ENCODE measurements at regions not wholly inside any gene's neighbourhood (a gene's known extent, or its start where the extent isn't known, plus 50 kb on each side); places are given as distances from the start of the nearest gene placed in this dataset.

- Histone ChIP-seq H3K36me3 (no peaks in the 10 kb centered on the region), H3K4me1 (no peaks in the 10 kb centered on the region), H3K4me3 (no peak overlapping the region), H3K27me3 (no peaks in the 10 kb centered on the region), H3K27ac (no peak overlapping the region), H3K9me3 (no peaks in the 10 kb centered on the region)
- DNase-seq (ENCODE audit: extremely low spot score in 2 of 2): no peak
- intact Hi-C loops (cut with DNase I): no loop called here
- TF ChIP-seq, protein P1, sequence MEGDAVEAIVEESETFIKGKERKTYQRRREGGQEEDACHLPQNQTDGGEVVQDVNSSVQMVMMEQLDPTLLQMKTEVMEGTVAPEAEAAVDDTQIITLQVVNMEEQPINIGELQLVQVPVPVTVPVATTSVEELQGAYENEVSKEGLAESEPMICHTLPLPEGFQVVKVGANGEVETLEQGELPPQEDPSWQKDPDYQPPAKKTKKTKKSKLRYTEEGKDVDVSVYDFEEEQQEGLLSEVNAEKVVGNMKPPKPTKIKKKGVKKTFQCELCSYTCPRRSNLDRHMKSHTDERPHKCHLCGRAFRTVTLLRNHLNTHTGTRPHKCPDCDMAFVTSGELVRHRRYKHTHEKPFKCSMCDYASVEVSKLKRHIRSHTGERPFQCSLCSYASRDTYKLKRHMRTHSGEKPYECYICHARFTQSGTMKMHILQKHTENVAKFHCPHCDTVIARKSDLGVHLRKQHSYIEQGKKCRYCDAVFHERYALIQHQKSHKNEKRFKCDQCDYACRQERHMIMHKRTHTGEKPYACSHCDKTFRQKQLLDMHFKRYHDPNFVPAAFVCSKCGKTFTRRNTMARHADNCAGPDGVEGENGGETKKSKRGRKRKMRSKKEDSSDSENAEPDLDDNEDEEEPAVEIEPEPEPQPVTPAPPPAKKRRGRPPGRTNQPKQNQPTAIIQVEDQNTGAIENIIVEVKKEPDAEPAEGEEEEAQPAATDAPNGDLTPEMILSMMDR (IDR thresholded peaks at IDR 0.05): no peak
- no peak for TF ChIP-seq POLR2A (IDR thresholded peaks at IDR 0.05)
- TF ChIP-seq POLR2AphosphoS5 (IDR thresholded peaks at IDR 0.05; ENCODE audit: insufficient read depth in 1 of 2, low read depth in 1 of 2): no peak
Observed at GRCh38 chr10:10828623-10829022, 189.0 kb upstream of the CELF2 start.

DNA sequence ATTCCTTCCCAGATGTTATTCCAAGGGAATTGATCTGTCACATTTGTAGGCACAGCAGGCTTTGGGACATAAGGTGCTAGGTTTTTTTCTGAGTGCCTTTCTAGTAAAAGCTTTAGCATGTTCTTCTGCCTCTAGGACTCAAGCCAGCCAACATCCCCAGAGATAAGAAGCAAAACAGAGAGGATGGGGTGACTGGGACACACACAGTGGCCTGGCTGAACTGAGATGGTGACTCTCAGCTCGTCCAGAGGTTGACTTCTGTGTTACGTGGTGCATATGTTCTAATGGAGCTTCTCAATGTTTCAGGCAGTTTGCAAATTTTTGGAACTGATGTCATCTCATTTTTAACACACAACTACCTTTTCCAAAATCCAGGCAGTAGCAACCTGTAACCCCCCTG, 188.1 kb upstream of the CELF2 start:
- intact Hi-C loops (cut with DNase I): no loop called here
- no peak overlapping the region for H3K4me3 ChIP-seq
- no peaks in the 10 kb centered on the region for H3K27me3 ChIP-seq
- TF ChIP-seq POLR2AphosphoS5 (IDR thresholded peaks at IDR 0.05; ENCODE audit: insufficient read depth in 1 of 2, low read depth in 1 of 2): no peak
- no peak for TF ChIP-seq POLR2A (IDR thresholded peaks at IDR 0.05)
- TF ChIP-seq, protein P1 (IDR thresholded peaks at IDR 0.05): no peak
- no peaks in the 10 kb centered on the region for H3K4me1 ChIP-seq
- DNase-seq (ENCODE audit: extremely low spot score in 2 of 2): no peak
- H3K36me3 ChIP-seq: no peaks in the 10 kb centered on the region
- H3K27ac ChIP-seq: no peak overlapping the region
- no peaks in the 10 kb centered on the region for H3K9me3 ChIP-seq

DNA sequence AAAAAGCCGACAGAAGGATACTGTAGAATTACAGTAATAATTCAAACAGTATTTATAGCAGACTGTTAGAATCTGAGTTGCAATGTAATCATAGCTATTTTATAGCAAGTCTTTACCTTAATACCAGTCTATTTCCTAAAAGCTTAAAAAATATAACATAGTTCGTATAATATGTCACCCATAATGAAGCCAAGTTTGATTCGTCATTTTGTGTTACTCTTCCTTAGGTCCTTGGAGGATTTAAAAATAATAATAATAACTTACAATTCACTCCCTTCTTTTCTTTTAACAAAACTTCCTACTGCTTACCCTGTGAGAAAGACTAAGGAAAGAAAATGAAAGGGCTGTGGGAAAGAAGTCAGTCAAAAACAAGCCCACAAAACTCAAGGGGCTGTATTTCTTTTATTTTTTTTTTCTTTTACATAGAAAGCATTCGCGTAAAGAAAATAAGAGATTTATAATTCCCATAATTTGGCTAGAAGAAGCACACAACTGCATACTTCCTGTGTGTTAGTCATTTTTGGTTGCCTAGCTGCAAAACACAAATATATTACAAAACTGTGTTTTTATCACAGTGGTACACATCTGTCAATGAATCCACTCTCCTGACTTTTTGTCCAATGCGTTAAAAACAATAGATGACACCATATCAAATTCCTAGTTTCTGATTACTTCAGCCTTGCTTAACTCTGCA, 187.2 kb upstream of the CELF2 start:
- TF ChIP-seq POLR2AphosphoS5 (IDR thresholded peaks at IDR 0.05; ENCODE audit: insufficient read depth in 1 of 2, low read depth in 1 of 2): no peak
- TF ChIP-seq POLR2A (IDR thresholded peaks at IDR 0.05): no peak
- TF ChIP-seq, protein P1 (IDR thresholded peaks at IDR 0.05): no peak
- Histone ChIP-seq H3K27me3 (no peaks in the 10 kb centered on the region), H3K4me3 (no peak overlapping the region), H3K27ac (peak overlapping the region; percentile 35), H3K9me3 (no peaks in the 10 kb centered on the region), H3K36me3 (no peaks in the 10 kb centered on the region), H3K4me1 (no peaks in the 10 kb centered on the region)
- DNase-seq (ENCODE audit: extremely low spot score in 2 of 2): no peak
- intact Hi-C loops (cut with DNase I): loop anchor here (5.0 kb wide), 1 partner anchor 47 kb away; no protein-coding TSS in a partner anchor

DNA sequence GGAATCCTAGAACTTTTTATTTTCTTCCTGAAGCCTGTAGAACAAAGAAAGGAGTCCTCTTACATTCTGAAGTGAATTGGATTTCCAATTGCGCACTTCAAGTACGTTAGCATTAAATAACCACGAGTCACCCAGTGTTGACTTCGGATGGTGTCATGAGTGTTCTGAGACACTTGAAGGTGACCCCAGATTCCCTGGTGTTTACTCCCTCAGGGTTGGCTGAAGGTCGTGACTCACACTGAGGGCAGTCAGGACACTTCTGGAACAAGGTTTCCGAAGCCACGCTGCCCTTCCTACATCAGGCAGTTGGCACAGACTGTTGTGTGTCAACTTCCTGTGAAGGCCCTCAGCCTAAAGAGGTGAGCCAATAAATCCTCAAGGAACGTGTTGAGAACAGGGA, 186.6 kb upstream of the CELF2 start:
- TF ChIP-seq POLR2AphosphoS5 (IDR thresholded peaks at IDR 0.05; ENCODE audit: insufficient read depth in 1 of 2, low read depth in 1 of 2) (no peak), POLR2A (IDR thresholded peaks at IDR 0.05) (no peak)
- TF ChIP-seq, protein P1 (IDR thresholded peaks at IDR 0.05): no peak
- no peak for DNase-seq (ENCODE audit: extremely low spot score in 2 of 2)

GRCh38 chr10:10833955-10834354, 183.7 kb upstream of the CELF2 start:
- H3K27ac ChIP-seq: no peak overlapping the region
- H3K4me3 ChIP-seq: no peak overlapping the region
- intact Hi-C loops (cut with DNase I): loop anchor here (5.0 kb wide), 1 partner anchor 43 kb away; no protein-coding TSS in a partner anchor
- TF ChIP-seq, protein P1 (IDR thresholded peaks at IDR 0.05): no peak
- no peak for TF ChIP-seq POLR2AphosphoS5 (IDR thresholded peaks at IDR 0.05; ENCODE audit: insufficient read depth in 1 of 2, low read depth in 1 of 2)
- no peak for TF ChIP-seq POLR2A (IDR thresholded peaks at IDR 0.05)
- no peaks in the 10 kb centered on the region for H3K4me1 ChIP-seq
- H3K9me3 ChIP-seq: no peaks in the 10 kb centered on the region
- H3K36me3 ChIP-seq: no peaks in the 10 kb centered on the region
- H3K27me3 ChIP-seq: no peaks in the 10 kb centered on the region
- no peak for DNase-seq (ENCODE audit: extremely low spot score in 2 of 2)

More for the DNA sequence above, 186.6 kb upstream of the CELF2 start:
- H3K4me1 ChIP-seq: no peaks in the 10 kb centered on the region
- H3K27ac ChIP-seq: peak overlapping the region; percentile 35
- H3K4me3 ChIP-seq: no peak overlapping the region
- intact Hi-C loops (cut with DNase I): loop anchor here (5.0 kb wide), 1 partner anchor 46 kb away; no protein-coding TSS in a partner anchor
- H3K9me3 ChIP-seq: no peaks in the 10 kb centered on the region
- no peaks in the 10 kb centered on the region for H3K27me3 ChIP-seq
- H3K36me3 ChIP-seq: no peaks in the 10 kb centered on the region
